ENCODE measurements at regions not wholly inside any gene's neighbourhood (a gene's known extent, or its start where the extent isn't known, plus 50 kb on each side); places are given as distances from the start of the nearest gene placed in this dataset.

GRCh38 chr12:5102261-5102789, 58.6 kb downstream of the KCNA5 start (continued):
- TF ChIP-seq SMC3 (IDR thresholded peaks at IDR 0.05; ENCODE audit: low read depth, low read length) (no peak), RCOR1 (IDR thresholded peaks at IDR 0.05; ENCODE audit: low read length) (no peak), TCF12 (IDR thresholded peaks at IDR 0.05) (peak; percentile 37; the same call in 1 of the 2 replicates), TAF1 (IDR thresholded peaks at IDR 0.05; ENCODE audit: borderline replicate concordance, low read depth, low read length) (no peak), FOSL2 (IDR thresholded peaks at IDR 0.05; ENCODE audit: borderline replicate concordance, low read depth) (no peak), CTCF (IDR thresholded peaks at IDR 0.05) (no peak), USF2 (IDR thresholded peaks at IDR 0.05; ENCODE audit: borderline replicate concordance, low read depth, low read length) (no peak), NFIC (IDR thresholded peaks at IDR 0.05; ENCODE audit: borderline replicate concordance) (peak; percentile 21; the same call in 1 of the 2 replicates), FOXJ3 (CRISPR knock-in tag; IDR thresholded peaks at IDR 0.05) (no peak), MEF2A (IDR thresholded peaks at IDR 0.05; ENCODE audit: borderline replicate concordance, low read depth) (no peak), PBX3 (IDR thresholded peaks at IDR 0.05) (peak; percentile 72), EP300 (IDR thresholded peaks at IDR 0.05; ENCODE audit: borderline replicate concordance in 1 of 2, low read depth in 1 of 2, low read length in 1 of 2) (peak in 1 of 2 experiments; percentile 25; a peak in 1 of 4 replicates), MXI1 (IDR thresholded peaks at IDR 0.05; ENCODE audit: low read depth, low read length) (no peak), FOXM1 (IDR thresholded peaks at IDR 0.05; ENCODE audit: low read depth) (no peak), POLR2AphosphoS5 (IDR thresholded peaks at IDR 0.05; ENCODE audit: low read depth, low read length) (no peak), RXRA (IDR thresholded peaks at IDR 0.05; ENCODE audit: borderline replicate concordance, low read depth) (no peak), GATA2 (CRISPR knock-in tag; IDR thresholded peaks at IDR 0.05) (no peak), ELF1 (IDR thresholded peaks at IDR 0.05) (no peak), ZBTB33 (IDR thresholded peaks at IDR 0.05; ENCODE audit: borderline replicate concordance, low read depth) (no peak), RAD21 (IDR thresholded peaks at IDR 0.05; ENCODE audit: low read length) (no peak), IRF3 (IDR thresholded peaks at IDR 0.05; ENCODE audit: low read depth, low read length) (no peak)
